ENCODE measurements at regions not wholly inside any gene's neighbourhood (a gene's known extent, or its start where the extent isn't known, plus 50 kb on each side); places are given as distances from the start of the nearest gene placed in this dataset.

DNA sequence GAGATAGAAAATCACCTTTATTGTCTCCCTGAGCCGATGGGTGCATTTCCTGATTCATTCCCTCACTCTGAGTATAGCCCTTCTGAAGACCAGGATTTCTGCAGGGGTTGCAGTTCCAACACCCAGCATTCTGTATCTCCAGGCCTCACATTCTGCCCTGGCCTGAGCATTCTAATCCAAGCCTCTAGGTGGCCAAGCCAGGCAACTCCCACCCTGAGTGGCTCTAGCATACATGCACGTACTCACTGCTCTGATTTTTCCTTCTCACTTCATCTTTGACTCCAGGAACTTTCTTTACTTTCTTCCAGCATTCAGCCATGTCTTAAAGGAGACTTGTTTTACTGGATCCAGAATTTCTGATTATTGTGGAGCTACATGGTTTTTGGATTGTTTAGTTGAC, 100.7 kb upstream of the STK39 start:
- Histone ChIP-seq H3K79me2 (ENCODE audit: low read length) (no peaks in the 10 kb centered on the region), H2AFZ (ENCODE audit: low read length) (no peak overlapping the region), H3K9ac (ENCODE audit: low read length) (no peak overlapping the region), H3K9me3 (replicated peaks; ENCODE audit: insufficient read depth, low read length) (no peaks in the 10 kb centered on the region), H3F3A (ENCODE audit: insufficient read depth, low read length) (no peaks in the 10 kb centered on the region), H3K9me2 (replicated peaks; ENCODE audit: insufficient read depth, low read length) (no peaks in the 10 kb centered on the region), H3K27me3 (replicated peaks; ENCODE audit: insufficient read depth, low read length) (no peaks in the 10 kb centered on the region), H3K4me1 (ENCODE audit: low read length) (no peaks in the 10 kb centered on the region), H3K4me3 (ENCODE audit: low read length) (no peak overlapping the region), H3K27ac (ENCODE audit: low read length) (no peak overlapping the region), H3K36me3 (replicated peaks; ENCODE audit: insufficient read depth, low read length) (no peaks in the 10 kb centered on the region), H3K4me2 (ENCODE audit: low read depth, low read length) (no peak overlapping the region), H4K20me1 (ENCODE audit: insufficient read depth, low read length) (no peaks in the 10 kb centered on the region)
- TF ChIP-seq EZH2phosphoT487 (IDR thresholded peaks at IDR 0.05; ENCODE audit: low read length), result no peak
- TF ChIP-seq, protein P1, sequence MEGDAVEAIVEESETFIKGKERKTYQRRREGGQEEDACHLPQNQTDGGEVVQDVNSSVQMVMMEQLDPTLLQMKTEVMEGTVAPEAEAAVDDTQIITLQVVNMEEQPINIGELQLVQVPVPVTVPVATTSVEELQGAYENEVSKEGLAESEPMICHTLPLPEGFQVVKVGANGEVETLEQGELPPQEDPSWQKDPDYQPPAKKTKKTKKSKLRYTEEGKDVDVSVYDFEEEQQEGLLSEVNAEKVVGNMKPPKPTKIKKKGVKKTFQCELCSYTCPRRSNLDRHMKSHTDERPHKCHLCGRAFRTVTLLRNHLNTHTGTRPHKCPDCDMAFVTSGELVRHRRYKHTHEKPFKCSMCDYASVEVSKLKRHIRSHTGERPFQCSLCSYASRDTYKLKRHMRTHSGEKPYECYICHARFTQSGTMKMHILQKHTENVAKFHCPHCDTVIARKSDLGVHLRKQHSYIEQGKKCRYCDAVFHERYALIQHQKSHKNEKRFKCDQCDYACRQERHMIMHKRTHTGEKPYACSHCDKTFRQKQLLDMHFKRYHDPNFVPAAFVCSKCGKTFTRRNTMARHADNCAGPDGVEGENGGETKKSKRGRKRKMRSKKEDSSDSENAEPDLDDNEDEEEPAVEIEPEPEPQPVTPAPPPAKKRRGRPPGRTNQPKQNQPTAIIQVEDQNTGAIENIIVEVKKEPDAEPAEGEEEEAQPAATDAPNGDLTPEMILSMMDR (IDR thresholded peaks at IDR 0.05; ENCODE audit: low read length), result peak; percentile 60
- no peak for TF ChIP-seq EZH2 (optimal IDR thresholded peaks at IDR 0.05; ENCODE audit: low read depth, low read length)
- DNase-seq, result peak; percentile 49

DNA sequence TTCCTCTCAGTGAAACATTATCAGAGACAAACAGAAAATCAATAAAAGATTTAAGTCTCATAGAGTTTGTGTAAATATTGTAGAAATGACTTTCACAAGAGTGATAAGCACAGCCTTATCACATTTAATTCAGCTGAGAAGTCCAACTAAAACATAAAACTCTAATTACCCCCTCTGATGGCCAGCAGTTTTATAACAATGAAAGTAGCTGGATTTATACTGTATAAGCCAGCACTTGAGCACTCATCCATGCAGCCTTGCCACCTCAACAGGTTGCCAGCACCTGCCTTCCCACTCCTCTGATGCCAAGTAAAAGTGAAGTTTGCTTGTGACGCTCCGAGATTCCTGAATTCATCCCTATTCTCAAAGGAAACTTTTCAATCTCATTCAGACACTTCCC, 103.0 kb upstream of the STK39 start:
- H3K9me2 ChIP-seq (replicated peaks; ENCODE audit: insufficient read depth, low read length), result no peaks in the 10 kb centered on the region
- no peaks in the 10 kb centered on the region for H3K27me3 ChIP-seq (replicated peaks; ENCODE audit: insufficient read depth, low read length)
- no peak overlapping the region for H3K27ac ChIP-seq (ENCODE audit: low read length)
- H3K4me2 ChIP-seq (ENCODE audit: low read depth, low read length), result no peak overlapping the region
- no peaks in the 10 kb centered on the region for H3F3A ChIP-seq (ENCODE audit: insufficient read depth, low read length)
- H3K9ac ChIP-seq (ENCODE audit: low read length), result no peak overlapping the region
- no peaks in the 10 kb centered on the region for H3K9me3 ChIP-seq (replicated peaks; ENCODE audit: insufficient read depth, low read length)
- no peaks in the 10 kb centered on the region for H3K36me3 ChIP-seq (replicated peaks; ENCODE audit: insufficient read depth, low read length)
- no peaks in the 10 kb centered on the region for H4K20me1 ChIP-seq (ENCODE audit: insufficient read depth, low read length)
- H3K79me2 ChIP-seq (ENCODE audit: low read length), result no peaks in the 10 kb centered on the region
- no peak overlapping the region for H3K4me3 ChIP-seq (ENCODE audit: low read length)
- TF ChIP-seq EZH2 (optimal IDR thresholded peaks at IDR 0.05; ENCODE audit: low read depth, low read length) (no peak), EZH2phosphoT487 (IDR thresholded peaks at IDR 0.05; ENCODE audit: low read length) (no peak)
- TF ChIP-seq, protein P1 (IDR thresholded peaks at IDR 0.05; ENCODE audit: low read length), result no peak
- peaks cover 5% of the 10 kb centered on the region for H3K4me1 ChIP-seq (ENCODE audit: low read length)
- no peak for DNase-seq
- no peak overlapping the region for H2AFZ ChIP-seq (ENCODE audit: low read length)

DNA sequence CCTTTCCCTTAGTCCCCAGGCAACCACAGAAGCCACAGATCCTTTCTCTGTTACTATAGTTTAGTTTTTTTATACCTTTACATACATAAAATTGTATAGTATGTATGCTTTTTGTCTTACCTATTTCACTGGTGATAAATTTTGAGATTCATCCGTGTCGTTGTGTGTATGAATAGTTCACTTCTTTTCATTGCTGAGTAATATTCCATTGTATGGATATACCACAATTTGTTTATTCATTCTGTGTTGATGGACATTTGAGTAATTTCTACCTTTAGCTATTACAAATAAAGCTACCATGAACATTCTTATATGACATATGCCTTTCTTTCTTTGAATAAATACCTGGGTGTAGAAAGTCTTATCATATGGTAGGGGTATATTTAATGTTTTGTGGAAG, 102.8 kb upstream of the CERS6 start:
- Histone ChIP-seq H3K9me2 (replicated peaks; ENCODE audit: insufficient read depth, low read length) (no peaks in the 10 kb centered on the region), H3F3A (ENCODE audit: insufficient read depth, low read length) (peaks cover 13% of the 10 kb centered on the region), H3K79me2 (ENCODE audit: low read length) (no peaks in the 10 kb centered on the region), H3K36me3 (replicated peaks; ENCODE audit: insufficient read depth, low read length) (no peaks in the 10 kb centered on the region), H3K4me1 (ENCODE audit: low read length) (peaks cover 22% of the 10 kb centered on the region), H4K20me1 (ENCODE audit: insufficient read depth, low read length) (no peaks in the 10 kb centered on the region), H3K27ac (ENCODE audit: low read length) (no peak overlapping the region), H3K9ac (ENCODE audit: low read length) (no peak overlapping the region), H3K4me3 (ENCODE audit: low read length) (no peak overlapping the region), H3K9me3 (replicated peaks; ENCODE audit: insufficient read depth, low read length) (no peaks in the 10 kb centered on the region), H3K27me3 (replicated peaks; ENCODE audit: insufficient read depth, low read length) (no peaks in the 10 kb centered on the region), H3K4me2 (ENCODE audit: low read depth, low read length) (no peak overlapping the region), H2AFZ (ENCODE audit: low read length) (no peak overlapping the region)
- TF ChIP-seq EZH2 (optimal IDR thresholded peaks at IDR 0.05; ENCODE audit: low read depth, low read length) (no peak), EZH2phosphoT487 (IDR thresholded peaks at IDR 0.05; ENCODE audit: low read length) (no peak)
- TF ChIP-seq, protein P1 (IDR thresholded peaks at IDR 0.05; ENCODE audit: low read length), result no peak
- DNase-seq, result no peak
